Adrenal gland (tissue), 9 donors: ENCODE measurements at regions not wholly inside any gene's neighbourhood (a gene's known extent, or its start where the extent isn't known, plus 50 kb on each side); places are given as distances from the start of the nearest gene placed in this dataset.
"Not testable (repeated sequence)": the region's sequence is repeated elsewhere in the genome, so short reads cannot be mapped to it uniquely, and the experiment has no call there.

ENCODE experiments used
- DNase-seq, 7 donors: peaks; one replicate each; pipeline ENCODE4 v3.0.0-alpha.2; 2019 to 2020
- H3K27ac ChIP-seq, 5 donors: fragments of 200-600 bp; sonication (generic) in 4 of 5; 1 replicate in 3 of 5; 2 replicates in 2 of 5; pipeline versions ENCODE4 v1.5.1 to v1.8.0; 2016 to 2020; ENCODE audit warnings: mild to moderate bottlenecking in 1 of 5
- H3K27me3 ChIP-seq: fragments of 200-600 bp; 2 replicates; pipeline ENCODE4 v1.8.0; 2021
- H3K36me3 ChIP-seq, 2 donors: fragments of 200-600 bp; replicated peaks in 1 of 2; 1 replicate in 1 of 2; 2 replicates in 1 of 2; pipeline versions ENCODE4 v1.5.1 to v1.8.0; 2018 to 2022
- H3K4me1 ChIP-seq, 2 donors: fragments of 200-600 bp; replicated peaks in 1 of 2; 1 replicate in 1 of 2; 2 replicates in 1 of 2; pipeline versions ENCODE4 v1.5.1 to v1.8.0; 2018 to 2021
- H3K4me3 ChIP-seq, 4 donors: fragments of 200-600 bp; sonication (generic) in 3 of 4; one replicate each; pipeline ENCODE4 v1.5.1; 2016 to 2018
- H3K9me3 ChIP-seq, 3 donors: fragments of 200-600 bp; sonication (generic) in 1 of 3; replicated peaks in 1 of 3; 1 replicate in 2 of 3; 2 replicates in 1 of 3; pipeline versions ENCODE4 v1.5.1 to v1.8.0; 2016 to 2021
- CTCF ChIP-seq, 6 experiments: fragments of 450-650 bp in 4 of 6; fragments of 200-600 bp in 2 of 6; sonication (generic) in 1 of 6; IDR thresholded peaks; 1 replicate in 5 of 6; 2 replicates in 1 of 6; pipeline versions ENCODE4 v1.5.1 to v1.8.0; 2016 to 2021; ENCODE audit warnings: antibody characterized with exemption in 6 of 6, mild to moderate bottlenecking in 2 of 6, moderate library complexity in 1 of 6
- POLR2A ChIP-seq, 2 donors: fragments of 450-650 bp; IDR thresholded peaks; one replicate each; pipeline ENCODE4 v1.6.1; 2017; ENCODE audit warnings: antibody characterized with exemption in 2 of 2, mild to moderate bottlenecking in 2 of 2, moderate library complexity in 1 of 2
- WGBS, 4 donors: extraction: QIAGEN DNeasy Blood & Tissue Kit in 2 of 4; methylation state at CpG; one replicate each; pipeline versions ENCODE4 v1.1.5 to v1.1.7; 2013 to 2017; 5-methylcytosine and 5-hydroxymethylcytosine counted together
- intact Hi-C, 2 donors: fragments of 100-400 bp; cut with DNase I; formaldehyde crosslinking; loops; one replicate each; pipeline versions ENCODE4 v1.14.1 to v1.15.0; 2022 to 2023
- donor health status: healthy with polysubstance abuse.
- donor health status: Bipolar disorder and iron deficiency.
- donor health status: DM: yes; HTN: yes; CAD: no.
- donor health status: DM: no; HTN: no; CAD: no.
- donor health status: DM: no; HTN: no; CAD: no.

GRCh38 chr12:58106195-58106594 is 164.8 kb downstream of the ATP23 start:
- Histone ChIP-seq H3K4me3 (no peak overlapping the region), H3K27ac (no peak overlapping the region), H3K9me3 (no peaks in the 10 kb centered on the region), H3K4me1 (no peaks in the 10 kb centered on the region), H3K27me3 (no peaks in the 10 kb centered on the region), H3K36me3 (no peaks in the 10 kb centered on the region)
- intact Hi-C loops, result no loop called here
- no peak for DNase-seq
- TF ChIP-seq POLR2A (IDR thresholded peaks at IDR 0.05) (no peak), CTCF (IDR thresholded peaks at IDR 0.05) (no peak)
- 83 to 97% (median 90%) methylated on average over 3 of the region's 3 CpGs for WGBS, 4 donors

- no peaks in the 10 kb centered on the region for H3K9me3 ChIP-seq
- H3K36me3 ChIP-seq, result no peaks in the 10 kb centered on the region
- no peak for DNase-seq
- H3K4me1 ChIP-seq, result no peaks in the 10 kb centered on the region
- no peak overlapping the region for H3K4me3 ChIP-seq
- no peak for TF ChIP-seq CTCF (IDR thresholded peaks at IDR 0.05)
- TF ChIP-seq POLR2A (IDR thresholded peaks at IDR 0.05), result no peak
- intact Hi-C loops, result no loop called here
- H3K27me3 ChIP-seq, result no peaks in the 10 kb centered on the region
- 60 to 77% (median 61%) methylated on average over 3 of the region's 3 CpGs for whole genome bisulfite sequencing, 4 donors
- H3K27ac ChIP-seq, result no peak overlapping the region
Observed at GRCh38 chr12:58117201-58117600, 175.8 kb downstream of the ATP23 start.

- no peaks in the 10 kb centered on the region for H3K4me1 ChIP-seq
- no peak overlapping the region for H3K4me3 ChIP-seq
- TF ChIP-seq POLR2A (IDR thresholded peaks at IDR 0.05), result no peak
- TF ChIP-seq CTCF (IDR thresholded peaks at IDR 0.05), result no peak
- WGBS, 4 donors, result 76 to 79% (median 78%) methylated on average over 4 of the region's 4 CpGs
- H3K9me3 ChIP-seq, result no peaks in the 10 kb centered on the region
- H3K27ac ChIP-seq, result no peak overlapping the region
- no peaks in the 10 kb centered on the region for H3K36me3 ChIP-seq
- no peak for DNase-seq
- H3K27me3 ChIP-seq, result no peaks in the 10 kb centered on the region
- intact Hi-C loops, result no loop called here
Observed at GRCh38 chr12:58117667-58118066, 176.3 kb downstream of the ATP23 start.

DNA sequence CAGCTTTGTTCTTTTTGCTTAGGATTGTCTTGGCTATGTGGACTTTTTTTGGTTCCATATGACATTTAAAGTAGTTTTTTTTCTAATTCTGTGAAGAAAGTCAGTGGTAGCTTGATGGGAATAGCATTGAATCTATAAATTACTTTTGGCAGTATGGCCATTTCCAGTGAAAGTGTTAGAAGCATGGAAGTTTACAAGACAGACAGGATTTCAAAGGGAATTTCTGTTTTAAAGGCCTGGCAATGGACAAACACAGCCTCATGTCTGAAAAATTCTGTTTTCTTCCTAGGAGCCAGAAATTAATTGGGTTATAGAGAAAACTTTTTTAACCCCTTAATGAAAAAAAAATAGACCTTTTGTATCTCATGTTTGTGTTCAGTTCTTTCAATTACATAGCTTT is 184.4 kb downstream of the ATP23 start:
- intact Hi-C loops, H3K27me3 ChIP-seq: not testable (repeated sequence)

DNA sequence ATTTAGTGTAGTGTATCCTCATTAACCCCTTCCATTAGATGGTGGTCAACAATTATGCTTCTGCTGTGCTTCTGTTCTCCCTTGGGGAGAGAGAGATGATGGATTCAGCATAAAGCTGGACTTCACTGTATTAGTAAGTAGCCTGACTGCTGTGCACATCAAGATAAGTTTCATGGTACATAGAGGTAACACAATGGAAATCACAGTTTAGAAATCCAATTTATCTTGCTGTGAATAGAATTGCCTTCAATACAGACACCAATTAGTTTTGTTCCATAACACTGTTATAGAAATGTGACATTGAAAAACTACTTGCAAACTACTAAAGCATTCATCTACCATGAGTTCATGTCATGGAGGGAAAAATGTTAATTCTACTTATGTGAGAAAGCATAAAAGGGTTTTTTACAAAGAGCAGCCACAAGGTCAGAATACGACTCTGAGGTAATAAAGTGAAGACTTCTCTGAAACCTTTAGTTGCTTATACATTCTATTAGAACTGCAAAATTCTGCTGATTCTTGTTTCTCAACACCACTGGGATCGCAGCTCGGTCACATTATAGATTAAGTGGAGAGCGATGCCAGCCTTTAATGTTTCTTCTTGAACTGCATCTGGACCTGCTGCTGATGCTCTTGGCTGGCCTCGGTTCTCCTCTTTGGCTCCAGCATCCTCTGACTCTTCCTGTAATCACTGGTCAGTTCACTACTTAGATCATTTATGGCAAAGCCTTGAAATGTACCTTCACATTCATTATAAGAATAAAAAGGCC is 190.8 kb downstream of the ATP23 start:
- H3K4me1 ChIP-seq, result no peaks in the 10 kb centered on the region
- H3K27me3 ChIP-seq, result no peaks in the 10 kb centered on the region
- no peaks in the 10 kb centered on the region for H3K36me3 ChIP-seq
- TF ChIP-seq POLR2A (IDR thresholded peaks at IDR 0.05), result no peak
- no peak for TF ChIP-seq CTCF (IDR thresholded peaks at IDR 0.05)
- WGBS, 4 donors, result 64 to 79% (median 71%) methylated on average over 5 of the region's 5 CpGs
- DNase-seq, result no peak
- no peak overlapping the region for H3K27ac ChIP-seq
- intact Hi-C loops, result no loop called here
- H3K4me3 ChIP-seq, result no peak overlapping the region
- no peaks in the 10 kb centered on the region for H3K9me3 ChIP-seq

More for the DNA sequence above, 184.4 kb downstream of the ATP23 start:
- not testable (repeated sequence) for H3K4me3 ChIP-seq, H3K9me3 ChIP-seq, H3K4me1 ChIP-seq, H3K36me3 ChIP-seq, DNase-seq, H3K27ac ChIP-seq
